Osteoblast (primary cell): ENCODE measurements at regions not wholly inside any gene's neighbourhood (a gene's known extent, or its start where the extent isn't known, plus 50 kb on each side); places are given as distances from the start of the nearest gene placed in this dataset.

ENCODE experiments used
- DNase-seq: peaks from one replicate; pipeline ENCODE4 v3.0.0; 2011; ENCODE audit warnings: low spot score, mixed read lengths; ENCODE audit not compliant: insufficient read length; ENCODE audit errors: missing footprints
- H2AFZ ChIP-seq: 2 replicates; pipeline ENCODE4 v1.6.0; 2011; ENCODE audit warnings: mild to moderate bottlenecking, low read length
- H3K27ac ChIP-seq: 2 replicates; pipeline ENCODE4 v1.5.1; 2011; ENCODE audit warnings: mild to moderate bottlenecking, low read depth, low read length, moderate library complexity
- H3K27me3 ChIP-seq: 2 replicates; pipeline ENCODE4 v1.6.0; 2012; ENCODE audit warnings: mild to moderate bottlenecking, control low read depth, inconsistent platforms, low read length, moderate library complexity; ENCODE audit not compliant: insufficient read depth
- H3K36me3 ChIP-seq: 2 replicates; pipeline ENCODE4 v1.5.1; 2011; ENCODE audit warnings: mild to moderate bottlenecking, low read length, control low read depth, moderate library complexity; ENCODE audit not compliant: insufficient read depth
- H3K4me1 ChIP-seq: 2 replicates; pipeline ENCODE4 v1.5.1; 2011; ENCODE audit warnings: mild to moderate bottlenecking, low read length, control low read depth, moderate library complexity; ENCODE audit not compliant: insufficient read depth
- H3K4me2 ChIP-seq: 2 replicates; pipeline ENCODE4 v1.6.0; 2011; ENCODE audit warnings: mild to moderate bottlenecking, low read length; ENCODE audit not compliant: insufficient read depth
- H3K4me3 ChIP-seq: fragments of 200-600 bp; sonication (generic); 3 replicates; pipeline ENCODE4 v1.5.1; 2012; ENCODE audit warnings: mild to moderate bottlenecking, low read length, inconsistent platforms; ENCODE audit not compliant: insufficient read depth
- H3K79me2 ChIP-seq: 2 replicates; pipeline ENCODE4 v1.6.0; 2012; ENCODE audit warnings: mild to moderate bottlenecking, low read length, control low read depth, inconsistent platforms; ENCODE audit not compliant: insufficient read depth
- H3K9me3 ChIP-seq: 2 replicates; pipeline ENCODE4 v1.5.1; 2011; ENCODE audit warnings: low read depth, low read length, control low read depth
- H4K20me1 ChIP-seq: 2 replicates; pipeline ENCODE4 v1.6.0; 2012; ENCODE audit warnings: mild to moderate bottlenecking, low read length, control low read depth; ENCODE audit not compliant: insufficient read depth
- CTCF ChIP-seq: IDR thresholded peaks from 2 replicates; pipeline ENCODE4 v1.5.1; 2011; ENCODE audit warnings: mild to moderate bottlenecking, low read depth, low read length, moderate library complexity; ENCODE audit errors: extremely low read depth

- Histone ChIP-seq H3K79me2 (no peaks in the 10 kb centered on the region), H3K36me3 (no peaks in the 10 kb centered on the region), H3K9me3 (no peaks in the 10 kb centered on the region), H3K27me3 (no peaks in the 10 kb centered on the region), H4K20me1 (no peaks in the 10 kb centered on the region), H3K27ac (no peak overlapping the region), H2AFZ (no peak overlapping the region), H3K4me3 (no peak overlapping the region), H3K4me1 (no peaks in the 10 kb centered on the region), H3K4me2 (no peak overlapping the region)
- DNase-seq: no peak
- TF ChIP-seq CTCF: no peak
Measured at GRCh38 chr6:104526376-104526775, 333.3 kb downstream of the HACE1 start.

GRCh38 chr6:104525677-104526322 lies 333.9 kb downstream of the HACE1 start:
- H2AFZ ChIP-seq: no peak overlapping the region
- no peaks in the 10 kb centered on the region for H3K4me1 ChIP-seq
- H3K79me2 ChIP-seq: no peaks in the 10 kb centered on the region
- H3K9me3 ChIP-seq: no peaks in the 10 kb centered on the region
- TF ChIP-seq CTCF: peak; percentile 96
- H3K36me3 ChIP-seq: no peaks in the 10 kb centered on the region
- H3K27me3 ChIP-seq: no peaks in the 10 kb centered on the region
- H3K4me2 ChIP-seq: peak overlapping the region; percentile 51
- DNase-seq: peak; percentile 79
- no peaks in the 10 kb centered on the region for H4K20me1 ChIP-seq
- peak overlapping the region; percentile 4 for H3K4me3 ChIP-seq
- no peak overlapping the region for H3K27ac ChIP-seq

- no peaks in the 10 kb centered on the region for H3K79me2 ChIP-seq
- H3K4me3 ChIP-seq: no peak overlapping the region
- no peak for DNase-seq
- no peak for TF ChIP-seq CTCF
- H3K4me2 ChIP-seq: no peak overlapping the region
- H3K4me1 ChIP-seq: no peaks in the 10 kb centered on the region
- no peaks in the 10 kb centered on the region for H3K9me3 ChIP-seq
- no peaks in the 10 kb centered on the region for H4K20me1 ChIP-seq
- no peak overlapping the region for H2AFZ ChIP-seq
- H3K27me3 ChIP-seq: no peaks in the 10 kb centered on the region
- no peaks in the 10 kb centered on the region for H3K36me3 ChIP-seq
- no peak overlapping the region for H3K27ac ChIP-seq
Measured at GRCh38 chr6:104522533-104522932, 337.2 kb downstream of the HACE1 start.

- no peak for DNase-seq
- Histone ChIP-seq H4K20me1 (no peaks in the 10 kb centered on the region), H3K36me3 (no peaks in the 10 kb centered on the region), H3K4me3 (no peak overlapping the region), H3K4me1 (no peaks in the 10 kb centered on the region), H2AFZ (no peak overlapping the region), H3K79me2 (no peaks in the 10 kb centered on the region), H3K27ac (no peak overlapping the region), H3K4me2 (no peak overlapping the region), H3K9me3 (no peaks in the 10 kb centered on the region), H3K27me3 (no peaks in the 10 kb centered on the region)
- no peak for TF ChIP-seq CTCF
Measured at GRCh38 chr6:104521176-104521575, 338.5 kb downstream of the HACE1 start.
